Astrocyte (in vitro differentiated cells and primary cell): ENCODE measurements at regions not wholly inside any gene's neighbourhood (a gene's known extent, or its start where the extent isn't known, plus 50 kb on each side); places are given as distances from the start of the nearest gene placed in this dataset.

Experiments used
- CTCF ChIP-seq: IDR thresholded peaks from 2 replicates; pipeline ENCODE4 v1.5.1; 2011; ENCODE audit warnings: low read depth, mild to moderate bottlenecking, inconsistent platforms, low read length, moderate library complexity; ENCODE audit not compliant: insufficient read depth
- EZH2 ChIP-seq: IDR thresholded peaks from 2 replicates; pipeline ENCODE4 v1.6.1; 2012; ENCODE audit warnings: mild to moderate bottlenecking, low read length, inconsistent platforms; ENCODE audit not compliant: insufficient read depth

DNA sequence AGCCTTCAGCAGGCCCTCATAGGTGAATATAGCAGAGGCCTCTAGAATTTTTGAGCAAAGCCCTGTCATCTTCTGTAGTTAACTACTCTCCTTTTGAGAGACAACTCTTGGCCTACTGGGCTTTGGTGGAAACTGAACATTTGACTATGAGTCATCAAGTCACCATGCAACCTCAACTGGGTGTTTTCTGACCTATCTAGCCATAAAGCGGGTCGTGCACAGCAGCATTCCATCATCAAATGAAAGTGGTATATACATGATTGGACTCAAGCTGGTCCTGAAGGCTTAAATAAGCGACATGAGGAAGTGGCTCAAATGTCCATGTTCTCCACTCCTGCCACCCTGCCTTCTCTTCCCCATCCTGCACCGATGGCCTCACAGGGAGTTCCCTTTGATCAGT is 1115.5 kb downstream of the TAF11L14 start:
- TF ChIP-seq CTCF: no peak
- no peak for TF ChIP-seq EZH2
